ENCODE measurements at regions not wholly inside any gene's neighbourhood (a gene's known extent, or its start where the extent isn't known, plus 50 kb on each side); places are given as distances from the start of the nearest gene placed in this dataset.

- no peak overlapping the region for H3K27ac ChIP-seq (ENCODE audit: insufficient read length, low read depth, low read length)
- no peak overlapping the region for H2BK12ac ChIP-seq (ENCODE audit: insufficient read length, low read depth, low read length)
- H3K79me1 ChIP-seq (ENCODE audit: insufficient read depth, low read depth, low read length, poor library complexity, severe bottlenecking) = no peaks in the 10 kb centered on the region
- no peak overlapping the region for H2BK20ac ChIP-seq (ENCODE audit: low read depth, low read length, poor library complexity, severe bottlenecking)
- no peak overlapping the region for H2BK15ac ChIP-seq (ENCODE audit: low read depth, low read length)
- H3K9ac ChIP-seq (ENCODE audit: extremely low read depth, insufficient read length, low read length) = no peak overlapping the region
- H4K8ac ChIP-seq (replicated peaks; ENCODE audit: insufficient read length, low read depth, low read length) = no peak overlapping the region
- H3K18ac ChIP-seq (ENCODE audit: insufficient read length, low read depth, low read length) = no peak overlapping the region
- Mint-ChIP-seq H3K27me3 (ENCODE audit: low read depth) (no peaks in the 10 kb centered on the region), H3K27ac (no peak overlapping the region), H3K36me3 (ENCODE audit: insufficient read depth in 1 of 3, low read depth in 3 of 3) (no peaks in the 10 kb centered on the region), H3K4me1 (no peaks in the 10 kb centered on the region), H3K9me3 (no peaks in the 10 kb centered on the region), H3K4me3 (no peak overlapping the region)
- no peak overlapping the region for H3K14ac ChIP-seq (ENCODE audit: insufficient read depth, low read length)
- no peaks in the 10 kb centered on the region for H3K79me2 ChIP-seq (ENCODE audit: insufficient read depth, low read length)
- no peak overlapping the region for H2AK5ac ChIP-seq (ENCODE audit: insufficient read length, low read length)
- H4K91ac ChIP-seq (ENCODE audit: insufficient read length, low read depth, low read length) = no peak overlapping the region
- no peak overlapping the region for H3K4me2 ChIP-seq (ENCODE audit: insufficient read depth, insufficient read length, low read length)
- H2BK5ac ChIP-seq (ENCODE audit: insufficient read length, low read length) = no peak overlapping the region
- H3K4ac ChIP-seq (ENCODE audit: low read depth, low read length) = no peak overlapping the region
- no peak for DNase-seq
- H3K27me3 ChIP-seq (ENCODE audit: insufficient read depth, low read length) = no peaks in the 10 kb centered on the region
- no peak overlapping the region for H4K5ac ChIP-seq (ENCODE audit: insufficient read length, low read depth, low read length)
- no peak overlapping the region for H3K23ac ChIP-seq (ENCODE audit: insufficient read length, low read depth, low read length)
- WGBS (ENCODE audit: extremely low coverage, insufficient read length, low lambda C conversion rate) = no CpG with 5 or more reads among the region's 1 CpG
- H2BK120ac ChIP-seq (ENCODE audit: low read depth, low read length, poor library complexity, severe bottlenecking) = no peak overlapping the region
- no peak overlapping the region for H3T11ph ChIP-seq (ENCODE audit: low read length)
- no peaks in the 10 kb centered on the region for H3K4me1 ChIP-seq (ENCODE audit: insufficient read depth, low read length)
- no peak for TF ChIP-seq CTCF (conservative IDR thresholded peaks at IDR 0.05)
- H3K9me3 ChIP-seq (ENCODE audit: control insufficient read depth, low read depth, low read length) = no peaks in the 10 kb centered on the region
- no peaks in the 10 kb centered on the region for H3K23me2 ChIP-seq (ENCODE audit: insufficient read length, low read depth, low read length, poor library complexity, severe bottlenecking)
- no peaks in the 10 kb centered on the region for H4K20me1 ChIP-seq (ENCODE audit: control insufficient read depth, insufficient read depth, insufficient read length)
- H3K56ac ChIP-seq (ENCODE audit: insufficient read length, low read depth, low read length) = no peak overlapping the region
- no peak overlapping the region for H2AFZ ChIP-seq (ENCODE audit: low read length)
Measured at GRCh38 chr13:58893396-58893795, 1261.9 kb downstream of the PCDH17 start.
